HG02970 (cell line): ENCODE measurements at regions not wholly inside any gene's neighbourhood (a gene's known extent, or its start where the extent isn't known, plus 50 kb on each side); places are given as distances from the start of the nearest gene placed in this dataset.
"Not testable (repeated sequence)": the region's sequence is repeated elsewhere in the genome, so short reads cannot be mapped to it uniquely, and the experiment has no call there.

Experiments used
- ATAC-seq: cut with Tn5 transposase; IDR thresholded peaks from one replicate; pipeline ENCODE4 v1.9.1; 2021; ENCODE audit warnings: mild to moderate bottlenecking, moderate library complexity, moderate number of reproducible peaks; ENCODE audit not compliant: unreplicated experiment, low FRiP score

DNA sequence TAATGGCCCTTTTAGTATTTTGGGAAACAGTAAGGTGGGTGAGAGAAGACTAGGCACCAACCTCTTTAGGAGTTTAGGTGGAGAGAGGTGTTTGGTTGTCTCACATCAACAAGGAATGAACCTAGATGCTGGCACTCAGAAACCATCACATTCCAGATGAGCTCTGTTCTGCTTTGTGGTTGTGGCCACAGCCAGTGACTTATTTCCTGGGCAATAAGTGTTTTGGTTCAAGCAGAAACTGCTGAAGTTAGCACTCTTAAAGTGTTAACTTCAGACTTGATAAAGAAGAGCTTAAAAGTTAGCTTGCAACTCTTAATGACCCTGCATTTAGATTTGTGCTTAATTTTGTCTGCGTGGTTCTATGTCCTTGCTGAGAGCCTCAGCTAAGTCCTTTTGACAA is 929.2 kb downstream of the SLC4A3 start:
- no peak for ATAC-seq

DNA sequence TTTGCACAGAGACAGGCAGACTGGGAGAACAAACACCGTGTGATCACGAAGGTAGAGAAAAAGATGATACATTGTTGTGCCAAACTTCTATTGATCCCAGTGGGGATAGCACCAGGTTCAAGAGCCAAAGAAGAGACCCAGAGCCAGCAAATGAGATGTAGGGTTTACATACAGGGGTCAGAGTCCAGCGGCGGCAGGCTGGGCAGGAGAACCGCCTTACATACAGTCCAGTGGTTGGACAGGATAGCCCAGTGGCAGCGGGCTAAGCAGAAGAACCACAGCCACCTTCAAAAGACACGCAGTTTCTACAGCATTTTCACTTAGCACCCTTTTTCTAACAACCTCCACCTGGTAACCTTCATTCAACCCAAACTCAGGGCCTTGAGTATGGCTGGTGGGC is 932.8 kb downstream of the SLC4A3 start:
- no peak for ATAC-seq

DNA sequence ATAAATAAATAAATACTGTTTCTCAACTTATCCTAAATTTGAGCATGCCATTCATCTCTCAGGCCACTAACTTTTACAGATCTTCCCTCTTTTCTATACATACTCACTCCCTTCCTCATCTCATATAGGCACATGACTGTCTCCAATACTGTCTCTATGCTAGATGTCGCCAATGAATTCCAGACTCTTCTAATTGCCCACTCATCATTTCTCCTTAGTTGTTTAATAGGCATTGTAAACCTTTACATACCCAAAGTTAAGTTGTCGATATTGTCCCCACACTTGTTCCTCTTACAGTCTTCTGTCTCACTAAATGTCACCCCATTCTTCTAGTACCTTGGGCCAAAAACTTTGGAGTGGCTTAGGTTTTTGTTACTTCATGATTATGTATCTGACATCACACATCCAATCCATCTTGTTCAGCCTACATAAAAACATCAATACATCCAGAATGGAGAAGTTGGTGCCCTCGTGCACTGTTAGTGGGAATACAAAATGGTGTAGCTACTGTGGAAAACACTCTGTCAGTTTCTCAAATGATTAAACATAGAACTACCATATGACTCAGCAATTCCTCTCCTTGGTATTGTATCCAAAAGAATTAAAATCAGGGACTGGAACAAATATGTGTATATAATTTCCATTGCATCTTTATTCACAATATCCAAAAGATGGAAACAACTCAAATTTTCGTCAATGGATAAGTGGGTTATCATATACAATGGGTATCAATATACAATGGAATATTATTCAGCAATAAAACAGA is 935.1 kb downstream of the SLC4A3 start:
- no peak for ATAC-seq

DNA sequence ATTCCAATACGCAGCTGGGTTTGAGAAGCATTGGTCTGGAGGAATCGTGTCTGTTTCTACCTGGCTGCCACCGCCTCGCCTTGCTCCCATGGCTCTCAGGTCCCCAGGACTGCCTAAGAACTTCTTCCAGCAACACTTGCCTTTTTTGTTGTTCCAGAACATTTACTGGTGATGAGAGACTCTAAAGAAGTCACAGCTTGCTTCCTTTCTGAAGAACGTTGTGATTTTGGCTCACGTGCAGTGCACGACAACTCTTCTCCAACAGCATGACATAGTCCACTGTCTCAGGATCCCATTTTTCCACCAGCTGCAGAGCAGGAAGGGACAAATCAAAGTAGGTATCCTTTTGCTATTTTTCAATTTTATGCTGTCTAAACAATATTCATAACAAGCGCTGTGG is 940.9 kb downstream of the SLC4A3 start:
- no peak for ATAC-seq

DNA sequence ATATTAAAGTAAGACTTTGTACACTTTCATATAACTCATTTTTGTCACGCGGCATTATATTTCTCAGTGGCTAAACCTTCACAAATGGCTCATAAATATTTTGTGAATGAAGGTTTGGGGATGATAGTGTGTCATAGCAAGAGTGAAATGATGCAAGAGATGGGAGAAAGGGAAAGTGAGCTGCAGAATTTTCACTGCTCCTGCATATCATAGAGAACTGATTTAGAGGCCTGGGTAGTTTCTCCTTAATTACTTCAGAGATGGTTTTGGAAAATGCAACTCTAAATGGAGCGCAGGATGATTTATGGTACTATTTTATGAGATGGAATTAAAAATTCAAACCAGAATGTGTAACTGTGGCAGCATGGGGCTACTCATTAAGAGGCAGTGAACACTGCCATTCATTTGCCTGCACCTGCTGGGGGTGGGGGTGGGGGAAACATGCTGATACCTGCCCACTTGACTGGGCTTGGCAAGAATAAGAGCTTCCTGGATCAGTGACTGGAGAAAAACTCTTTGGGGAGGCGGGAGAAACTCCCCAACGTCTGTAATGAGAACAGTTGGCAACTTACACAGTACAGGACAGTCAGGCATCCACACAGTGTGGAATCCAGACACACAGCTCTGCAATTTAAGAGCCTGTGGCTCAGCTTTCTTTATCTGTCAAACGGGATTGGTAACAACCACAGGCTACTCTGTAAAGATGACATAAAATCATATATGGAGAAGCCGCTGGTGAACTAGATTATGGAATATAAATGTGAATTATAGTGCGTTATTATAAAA is 941.9 kb downstream of the SLC4A3 start:
- no peak for ATAC-seq

- no peak for ATAC-seq
Observed at GRCh38 chr2:220572385-220572784, 945.0 kb downstream of the SLC4A3 start.

DNA sequence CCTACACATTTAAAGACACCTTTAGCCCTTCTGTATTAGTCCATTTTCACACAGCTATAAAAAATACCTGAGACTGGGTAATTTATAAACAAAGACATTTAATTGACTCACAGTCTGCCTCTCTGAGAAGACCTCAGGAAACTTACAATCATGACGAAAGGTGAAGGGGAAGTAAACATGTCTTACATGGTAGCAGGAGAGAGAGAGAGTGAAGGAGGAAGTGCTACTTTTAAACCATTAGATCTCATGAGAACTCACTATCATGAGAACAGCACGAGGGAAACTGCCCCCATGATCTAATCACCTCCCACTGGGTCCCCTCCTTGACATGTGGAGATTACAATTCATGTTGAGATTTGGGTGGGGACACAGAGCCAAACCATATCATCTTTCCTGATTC is 946.6 kb downstream of the SLC4A3 start:
- ATAC-seq = no peak

DNA sequence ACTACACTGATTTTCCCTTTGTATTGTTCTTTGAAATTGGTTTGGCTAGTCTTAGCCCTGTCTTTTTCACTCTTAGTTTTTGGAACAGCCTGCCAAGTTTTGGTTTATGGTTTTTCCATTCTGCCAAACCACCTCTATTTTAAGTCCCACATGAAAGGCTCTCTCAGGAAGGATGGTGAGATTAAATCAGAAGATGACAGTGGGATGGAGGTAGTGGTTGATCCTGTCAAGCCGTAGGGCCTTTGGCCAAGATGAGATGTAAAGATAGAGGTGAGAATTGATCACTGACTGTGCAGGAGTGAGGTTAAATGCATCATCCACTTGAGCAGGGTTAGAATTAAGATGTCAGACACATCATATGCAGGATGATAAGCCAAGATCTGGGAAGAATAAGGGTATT is 948.5 kb downstream of the SLC4A3 start:
- no peak for ATAC-seq

GRCh38 chr2:220579452-220579851 is 952.0 kb downstream of the SLC4A3 start:
- no peak for ATAC-seq

DNA sequence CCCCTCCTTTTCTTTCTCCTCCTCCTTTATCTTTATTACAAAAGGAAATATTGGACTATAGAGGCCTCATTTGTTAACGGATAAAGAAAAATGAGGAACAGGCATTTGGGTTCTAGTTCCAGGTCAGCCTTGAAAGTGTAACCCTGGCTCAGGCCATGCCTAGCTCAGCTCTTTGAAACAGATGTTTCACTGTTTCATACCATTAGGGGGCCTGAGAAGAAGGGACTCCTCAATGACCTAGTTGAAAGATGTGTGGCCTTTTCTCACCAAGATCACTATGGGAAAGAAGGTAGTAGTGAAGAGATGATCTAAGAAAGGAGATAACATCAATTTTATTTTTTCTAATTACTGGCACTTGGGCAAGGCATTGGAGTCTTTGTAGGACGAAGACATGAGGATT is 952.7 kb downstream of the SLC4A3 start:
- ATAC-seq = no peak

- ATAC-seq = no peak
Observed at GRCh38 chr2:220583725-220584124, 956.3 kb downstream of the SLC4A3 start.

- ATAC-seq = no peak
Observed at GRCh38 chr2:220585241-220585640, 957.8 kb downstream of the SLC4A3 start.

- ATAC-seq = no peak
Observed at GRCh38 chr2:220586980-220587530, 959.6 kb downstream of the SLC4A3 start.

DNA sequence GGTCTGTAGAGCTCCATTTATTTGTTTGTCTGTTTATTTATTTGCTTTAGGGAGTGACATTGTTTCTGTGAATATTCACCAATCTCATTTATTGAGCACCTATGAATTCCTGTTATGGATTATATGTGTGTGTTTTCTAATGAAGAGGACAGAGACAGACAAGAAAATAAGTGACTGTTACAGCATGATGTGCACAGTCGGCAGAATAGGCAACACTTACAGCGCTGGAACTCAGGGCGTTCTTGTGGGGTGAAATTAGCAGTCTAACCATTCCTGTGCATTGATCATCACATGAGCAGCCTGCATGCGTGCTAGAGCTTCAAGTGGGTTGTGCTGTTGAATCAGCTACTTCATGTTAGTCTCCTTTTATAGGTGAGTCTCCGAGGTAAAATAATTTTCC is 960.7 kb downstream of the SLC4A3 start:
- ATAC-seq = no peak

GRCh38 chr2:220590476-220590875 is 963.0 kb downstream of the SLC4A3 start:
- no peak for ATAC-seq

GRCh38 chr2:220593526-220593925 is 966.1 kb downstream of the SLC4A3 start:
- ATAC-seq = no peak

DNA sequence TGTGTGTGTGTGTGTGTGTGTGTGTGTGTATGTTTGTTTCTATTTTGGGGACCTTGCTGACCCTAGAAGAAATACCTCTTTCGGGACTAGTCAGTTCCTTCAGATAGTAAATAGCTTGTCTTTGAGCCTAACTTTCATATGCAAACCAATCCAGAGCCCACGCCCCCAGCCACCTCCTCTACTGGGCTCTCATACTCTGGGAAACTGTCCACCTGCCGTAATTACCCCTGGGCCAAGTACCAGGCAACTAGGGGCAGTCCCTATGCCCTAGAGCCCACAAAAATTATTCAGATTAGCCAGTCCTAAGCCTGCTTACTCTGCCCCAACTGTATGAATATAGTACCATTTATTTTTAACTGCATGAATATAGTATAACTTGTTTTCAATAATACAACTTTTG is 970.4 kb downstream of the EPHA4 start:
- ATAC-seq = no peak

- not testable (repeated sequence) for ATAC-seq
Observed at GRCh38 chr2:220613004-220613403, 959.1 kb downstream of the EPHA4 start.

GRCh38 chr2:220614064-220614463 is 958.0 kb downstream of the EPHA4 start:
- ATAC-seq = no peak

- ATAC-seq = no peak
Observed at GRCh38 chr2:220619525-220620220, 952.4 kb downstream of the EPHA4 start.

DNA sequence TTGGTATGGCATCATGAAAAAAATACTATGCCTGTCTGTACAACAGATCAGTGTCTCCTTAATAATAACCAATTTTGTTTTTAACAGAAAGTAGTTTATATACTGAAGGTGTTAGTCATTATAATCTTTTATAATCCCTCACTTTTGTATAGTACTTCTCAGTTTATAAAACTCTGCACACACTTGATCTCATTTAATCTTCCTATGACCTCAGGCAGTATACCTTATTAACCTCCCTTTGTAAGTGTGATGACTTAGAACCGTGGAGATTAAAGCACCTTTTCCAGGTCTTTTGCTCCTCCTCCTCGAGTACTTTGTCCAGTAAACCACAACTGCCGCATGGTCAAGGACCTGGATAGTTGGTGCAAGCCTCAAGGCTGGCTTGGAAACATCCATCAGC is 945.5 kb downstream of the EPHA4 start:
- no peak for ATAC-seq
